ENCODE measurements at regions not wholly inside any gene's neighbourhood (a gene's known extent, or its start where the extent isn't known, plus 50 kb on each side); places are given as distances from the start of the nearest gene placed in this dataset.

- Histone ChIP-seq H3K14ac (ENCODE audit: insufficient read length) (no peak overlapping the region), H2BK20ac (ENCODE audit: low read length) (no peak overlapping the region), H3K9me3 (ENCODE audit: insufficient read depth in 2 of 2, low read depth in 1 of 2, low read length in 1 of 2) (0 out of 4 replicates have a peak, but pooled peaks cover 2 to 4% of the 10 kb centered on the region in 2 experiments), H2BK15ac (ENCODE audit: low read length) (no peak overlapping the region), H3K27ac (ENCODE audit: low read depth, low read length) (no peak overlapping the region), H3K23ac (ENCODE audit: insufficient read length) (no peak overlapping the region), H2BK12ac (ENCODE audit: low read depth, low read length) (no peak overlapping the region), H4K8ac (ENCODE audit: extremely low read depth, insufficient read depth, low read length) (no peak overlapping the region), H2BK5ac (ENCODE audit: low read depth, low read length) (no peak overlapping the region), H4K5ac (ENCODE audit: insufficient read length, low read depth, low read length) (no peak overlapping the region), H4K91ac (replicated peaks; ENCODE audit: insufficient read length, low read length) (no peak overlapping the region), H2AFZ (ENCODE audit: low read length) (no peak overlapping the region), H3K56ac (replicated peaks; ENCODE audit: insufficient read length, low read depth, low read length) (no peak overlapping the region), H3K4me3 (ENCODE audit: extremely low read depth in 1 of 4, insufficient read depth in 2 of 4, low read depth in 3 of 4, low read length in 4 of 4) (no peak overlapping the region), H2AK5ac (ENCODE audit: low read depth, low read length) (no peak overlapping the region), H3K9ac (replicated peaks in 1 of 4; ENCODE audit: extremely low read depth in 1 of 4, low read depth in 3 of 4, low read length in 3 of 4) (no peak overlapping the region), H3K79me2 (ENCODE audit: control insufficient read depth in 1 of 2, insufficient read depth in 2 of 2, low read length in 2 of 2) (no peaks in the 10 kb centered on the region), H3K4me1 (replicated peaks in 1 of 4; ENCODE audit: control insufficient read depth in 3 of 4, insufficient read depth in 4 of 4, low read length in 3 of 4) (no peaks in the 10 kb centered on the region), H3K36me3 (ENCODE audit: control insufficient read depth in 2 of 4, insufficient read depth in 4 of 4, low read length in 3 of 4) (no peaks in the 10 kb centered on the region), H3K23me2 (ENCODE audit: low read depth, low read length) (no peaks in the 10 kb centered on the region), H3K27me3 (replicated peaks in 1 of 4; ENCODE audit: control insufficient read depth in 3 of 4, extremely low read depth in 1 of 4, insufficient read depth in 3 of 4, low read length in 3 of 4) (no peaks in the 10 kb centered on the region), H3K4ac (replicated peaks; ENCODE audit: insufficient read length, low read depth, low read length) (no peak overlapping the region), H4K20me1 (replicated peaks in 1 of 2; ENCODE audit: control insufficient read depth in 1 of 2, insufficient read depth in 2 of 2, low read length in 2 of 2) (no peaks in the 10 kb centered on the region), H3K18ac (ENCODE audit: extremely low read depth, low read length) (no peak overlapping the region), H3K4me2 (ENCODE audit: insufficient read depth in 1 of 2, low read depth in 2 of 2, low read length in 2 of 2) (no peak overlapping the region), H3K79me1 (ENCODE audit: low read depth, low read length) (no peaks in the 10 kb centered on the region), H2BK120ac (replicated peaks; ENCODE audit: low read depth, low read length) (no peak overlapping the region)
- 100% methylated on average over 1 of the region's 1 CpG; no CpG with 5 or more reads in 1 of the 2 experiments for WGBS, 2 experiments (ENCODE audit: extremely low coverage in 1 of 2, insufficient coverage in 1 of 2, insufficient read length in 1 of 2, insufficient replicate concordance in 2 of 2, low coverage in 1 of 2, low lambda C conversion rate in 2 of 2, missing lambda C conversion rate in 1 of 2)
- no peak for DNase-seq (ENCODE audit: low read depth in 1 of 2, low spot score in 2 of 2)
- ChIA-PET CTCF (ENCODE audit: partially characterized antibody) (interaction anchor here (1.7 kb wide), 1 partner anchor 8 kb away, joined by 4 read pairs; no protein-coding TSS in a partner anchor), POLR2A (ENCODE audit: partially characterized antibody) (no interaction called here)
- FAIRE-seq, result no peak
- no peak for TF ChIP-seq JUN (IDR thresholded peaks at IDR 0.05; ENCODE audit: low read depth, low read length)
- TF ChIP-seq FOSL1 (IDR thresholded peaks at IDR 0.05; ENCODE audit: insufficient read depth, low read depth, low read length), result no peak
- TF ChIP-seq RAD21 (IDR thresholded peaks at IDR 0.05 in 1 of 2, conservative IDR thresholded peaks at IDR 0.05 in 1 of 2; ENCODE audit: low read depth in 2 of 2, low read length in 2 of 2), result no peak
- no peak for TF ChIP-seq JUND (IDR thresholded peaks at IDR 0.05; ENCODE audit: low read length)
- no peak for TF ChIP-seq CTBP2 (IDR thresholded peaks at IDR 0.05; ENCODE audit: borderline replicate concordance, insufficient read depth, insufficient read length, low read length)
- no peak for TF ChIP-seq SP1 (IDR thresholded peaks at IDR 0.05; ENCODE audit: low read depth, low read length)
- no peak for TF ChIP-seq SRF (IDR thresholded peaks at IDR 0.05; ENCODE audit: low read depth, low read length)
- TF ChIP-seq, protein P1, sequence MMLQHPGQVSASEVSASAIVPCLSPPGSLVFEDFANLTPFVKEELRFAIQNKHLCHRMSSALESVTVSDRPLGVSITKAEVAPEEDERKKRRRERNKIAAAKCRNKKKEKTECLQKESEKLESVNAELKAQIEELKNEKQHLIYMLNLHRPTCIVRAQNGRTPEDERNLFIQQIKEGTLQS (IDR thresholded peaks at IDR 0.05; ENCODE audit: insufficient read depth, low read depth, low read length), result no peak
- no peak for TF ChIP-seq CBX8 (IDR thresholded peaks at IDR 0.05; ENCODE audit: borderline replicate concordance, low read depth, low read length)
- no peak for TF ChIP-seq RNF2 (IDR thresholded peaks at IDR 0.05; ENCODE audit: borderline replicate concordance, low read depth, low read length, missing control alignments, poor library complexity, severe bottlenecking)
Observed at GRCh38 chr7:40959955-40960354, 742.9 kb downstream of the INHBA start.
